Kidney epithelial cell (primary cell): ENCODE measurements at regions not wholly inside any gene's neighbourhood (a gene's known extent, or its start where the extent isn't known, plus 50 kb on each side); places are given as distances from the start of the nearest gene placed in this dataset.

Experiments
- DNase-seq: peaks from one replicate; pipeline ENCODE4 v3.0.0-alpha.2; 2010; ENCODE audit warnings: low read depth
- H3K27me3 ChIP-seq: 2 replicates; pipeline ENCODE4 v1.6.0; 2011; ENCODE audit warnings: low read length; ENCODE audit not compliant: control insufficient read depth, insufficient read depth
- H3K36me3 ChIP-seq: 2 replicates; pipeline ENCODE4 v1.5.1; 2011; ENCODE audit warnings: low read length; ENCODE audit not compliant: control insufficient read depth, insufficient read depth
- H3K4me3 ChIP-seq: 2 replicates; pipeline ENCODE4 v1.5.1; 2011; ENCODE audit warnings: low read depth, mild to moderate bottlenecking, control low read depth, low read length
- CTCF ChIP-seq: IDR thresholded peaks from 2 replicates; pipeline ENCODE4 v1.5.1; 2011; ENCODE audit warnings: mild to moderate bottlenecking, moderate library complexity, low read length, control low read depth, inconsistent platforms; ENCODE audit not compliant: insufficient read depth, poor library complexity, severe bottlenecking

- no peak for DNase-seq
- TF ChIP-seq CTCF, result no peak
- H3K4me3 ChIP-seq, result no peak overlapping the region
- peaks cover 45% of the 10 kb centered on the region for H3K27me3 ChIP-seq
- no peaks in the 10 kb centered on the region for H3K36me3 ChIP-seq
Observed at GRCh38 chr9:126221480-126221879, 105.1 kb upstream of the MVB12B start.

- no peak for TF ChIP-seq CTCF
- Histone ChIP-seq H3K36me3 (no peaks in the 10 kb centered on the region), H3K27me3 (peaks cover 50% of the 10 kb centered on the region), H3K4me3 (no peak overlapping the region)
- DNase-seq, result no peak
Observed at GRCh38 chr9:126222363-126222834, 104.2 kb upstream of the MVB12B start.

GRCh38 chr9:126222835-126223431, 103.7 kb upstream of the MVB12B start:
- no peak overlapping the region for H3K4me3 ChIP-seq
- no peaks in the 10 kb centered on the region for H3K36me3 ChIP-seq
- no peak for DNase-seq
- H3K27me3 ChIP-seq, result peaks cover 51% of the 10 kb centered on the region
- TF ChIP-seq CTCF, result no peak

- Histone ChIP-seq H3K36me3 (no peaks in the 10 kb centered on the region), H3K27me3 (peaks cover 53% of the 10 kb centered on the region), H3K4me3 (no peak overlapping the region)
- no peak for DNase-seq
- no peak for TF ChIP-seq CTCF
Observed at GRCh38 chr9:126223798-126224531, 102.7 kb upstream of the MVB12B start.

GRCh38 chr9:126225611-126226609, 100.7 kb upstream of the MVB12B start:
- no peak overlapping the region for H3K4me3 ChIP-seq
- DNase-seq, result no peak
- H3K36me3 ChIP-seq, result no peaks in the 10 kb centered on the region
- TF ChIP-seq CTCF, result no peak
- peaks cover 52% of the 10 kb centered on the region for H3K27me3 ChIP-seq
